ENCODE measurements at regions not wholly inside any gene's neighbourhood (a gene's known extent, or its start where the extent isn't known, plus 50 kb on each side); places are given as distances from the start of the nearest gene placed in this dataset.

DNA sequence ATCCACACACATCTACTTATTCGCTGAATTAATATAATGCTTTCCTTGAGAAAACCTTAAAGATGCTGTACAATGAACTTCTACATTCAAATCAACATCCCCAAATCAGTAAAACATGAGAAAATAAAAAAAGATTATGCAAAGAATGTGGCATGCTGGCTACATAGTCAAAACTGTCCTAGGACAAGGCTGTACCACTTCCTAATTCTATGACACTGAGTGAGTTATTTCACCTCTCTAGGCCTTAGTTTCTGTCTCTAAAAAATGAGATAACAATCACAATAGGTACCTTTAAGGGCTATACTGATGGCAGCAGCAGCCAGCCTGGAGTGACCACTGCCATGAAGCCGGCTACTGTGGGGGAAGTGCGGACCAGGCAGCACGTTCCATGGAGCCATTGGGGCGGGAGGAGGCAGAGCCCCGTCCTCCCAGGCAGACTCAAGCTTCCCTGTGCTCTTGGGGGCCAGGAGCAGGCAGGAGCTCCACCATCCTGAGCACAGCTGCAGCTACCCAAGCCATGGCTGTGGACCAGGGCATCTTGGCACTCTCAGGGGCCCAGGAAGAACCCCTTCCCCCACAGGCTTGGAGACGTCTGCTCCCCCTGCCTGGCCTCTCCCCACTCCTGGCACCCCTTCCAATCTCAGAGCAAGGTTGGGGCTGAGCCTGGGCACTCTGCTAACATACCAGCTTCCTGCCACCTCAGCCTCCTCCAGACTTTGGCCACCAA, 110.2 kb downstream of the ELAPOR2 start:
- no TSS peak for BruUV-seq (replicated peaks)
- ChIA-PET RAD21 (ENCODE audit: low non-redundant PET in 1 of 2, low total read pairs in 2 of 2, uncharacterized antibody in 2 of 2, unreplicated experiment in 2 of 2) (no interaction called here), POLR2A (no interaction called here), CTCF (interaction anchor here (1.8 kb wide), 1 partner anchor 22 kb away, joined by 5 read pairs; no protein-coding TSS in a partner anchor)
- Histone ChIP-seq H3K4me2 (ENCODE audit: low read length) (no peak overlapping the region), H3K9me2 (ENCODE audit: insufficient read depth) (no peaks in the 10 kb centered on the region), H3K36me3 (ENCODE audit: control insufficient read depth in 1 of 2, insufficient read depth in 2 of 2, low read length in 2 of 2) (no peaks in the 10 kb centered on the region), H3K9ac (ENCODE audit: low read length) (no peak overlapping the region), H3K27me3 (ENCODE audit: insufficient read depth, low read length) (no peaks in the 10 kb centered on the region), H3K9me3 (ENCODE audit: control insufficient read depth in 1 of 2, insufficient read depth in 1 of 2, low read depth in 1 of 2, low read length in 2 of 2) (no peaks in the 10 kb centered on the region), H3K27ac (ENCODE audit: low read depth, low read length) (no peak overlapping the region), H2AFZ (ENCODE audit: low read depth, low read length, poor library complexity, severe bottlenecking) (no peak overlapping the region), H3K79me2 (ENCODE audit: insufficient read depth, low read length) (0 out of 2 replicates have a peak, but pooled peaks cover 3% of the 10 kb centered on the region), H3K4me1 (ENCODE audit: control insufficient read depth in 1 of 2, insufficient read depth in 2 of 2, low read length in 2 of 2) (no peaks in the 10 kb centered on the region), H4K20me1 (ENCODE audit: insufficient read depth) (no peaks in the 10 kb centered on the region), H3K4me3 (replicated peaks in 1 of 2; ENCODE audit: low read depth in 1 of 2, low read length in 2 of 2) (no peak overlapping the region)
- DNase-seq (ENCODE audit: low read depth, low spot score) = no peak
- TF ChIP-seq FOSL1 (IDR thresholded peaks at IDR 0.05; ENCODE audit: low read depth) = no peak
- TF ChIP-seq ELF1 (IDR thresholded peaks at IDR 0.05; ENCODE audit: borderline replicate concordance, low read depth) = no peak
- TF ChIP-seq RAD21 (IDR thresholded peaks at IDR 0.05; ENCODE audit: low read depth) = no peak
- TF ChIP-seq EZH2 (IDR thresholded peaks at IDR 0.05) = no peak
- TF ChIP-seq YY1 (IDR thresholded peaks at IDR 0.05; ENCODE audit: extremely low read depth, insufficient replicate concordance, low read depth, low read length) = no peak
- no peak for TF ChIP-seq CBX3 (IDR thresholded peaks at IDR 0.05; ENCODE audit: low read depth)
- TF ChIP-seq JUND (IDR thresholded peaks at IDR 0.05) = no peak
- intact Hi-C loops (cut with micrococcal nuclease) = no loop called here
- no peak for ATAC-seq

GRCh38 chr7:86947929-86948328, 111.5 kb downstream of the ELAPOR2 start:
- no peaks in the 10 kb centered on the region for H3K79me2 ChIP-seq (ENCODE audit: insufficient read depth, low read length)
- DNase-seq (ENCODE audit: low read depth, low spot score) = no peak
- H2AFZ ChIP-seq (ENCODE audit: low read depth, low read length, poor library complexity, severe bottlenecking) = no peak overlapping the region
- CTCF ChIA-PET = no interaction called here
- H3K27ac ChIP-seq (ENCODE audit: low read depth, low read length) = no peak overlapping the region
- POLR2A ChIA-PET = no interaction called here
- H3K4me1 ChIP-seq (ENCODE audit: control insufficient read depth in 1 of 2, insufficient read depth in 2 of 2, low read length in 2 of 2) = no peaks in the 10 kb centered on the region
- no peak overlapping the region for H3K4me3 ChIP-seq (replicated peaks in 1 of 2; ENCODE audit: low read depth in 1 of 2, low read length in 2 of 2)
- H3K36me3 ChIP-seq (ENCODE audit: control insufficient read depth in 1 of 2, insufficient read depth in 2 of 2, low read length in 2 of 2) = no peaks in the 10 kb centered on the region
- BruUV-seq (replicated peaks) = no TSS peak
- no peak for ATAC-seq
- RAD21 ChIA-PET (ENCODE audit: low non-redundant PET in 1 of 2, low total read pairs in 2 of 2, uncharacterized antibody in 2 of 2, unreplicated experiment in 2 of 2) = no interaction called here
- no peaks in the 10 kb centered on the region for H4K20me1 ChIP-seq (ENCODE audit: insufficient read depth)
- H3K4me2 ChIP-seq (ENCODE audit: low read length) = no peak overlapping the region
- no peaks in the 10 kb centered on the region for H3K27me3 ChIP-seq (ENCODE audit: insufficient read depth, low read length)
- TF ChIP-seq FOSL1 (IDR thresholded peaks at IDR 0.05; ENCODE audit: low read depth) = no peak
- no peak for TF ChIP-seq SRF (IDR thresholded peaks at IDR 0.05; ENCODE audit: low read depth)
- TF ChIP-seq ATF3 (IDR thresholded peaks at IDR 0.05) = no peak
- TF ChIP-seq EZH2 (IDR thresholded peaks at IDR 0.05) = no peak
- TF ChIP-seq, protein P1, sequence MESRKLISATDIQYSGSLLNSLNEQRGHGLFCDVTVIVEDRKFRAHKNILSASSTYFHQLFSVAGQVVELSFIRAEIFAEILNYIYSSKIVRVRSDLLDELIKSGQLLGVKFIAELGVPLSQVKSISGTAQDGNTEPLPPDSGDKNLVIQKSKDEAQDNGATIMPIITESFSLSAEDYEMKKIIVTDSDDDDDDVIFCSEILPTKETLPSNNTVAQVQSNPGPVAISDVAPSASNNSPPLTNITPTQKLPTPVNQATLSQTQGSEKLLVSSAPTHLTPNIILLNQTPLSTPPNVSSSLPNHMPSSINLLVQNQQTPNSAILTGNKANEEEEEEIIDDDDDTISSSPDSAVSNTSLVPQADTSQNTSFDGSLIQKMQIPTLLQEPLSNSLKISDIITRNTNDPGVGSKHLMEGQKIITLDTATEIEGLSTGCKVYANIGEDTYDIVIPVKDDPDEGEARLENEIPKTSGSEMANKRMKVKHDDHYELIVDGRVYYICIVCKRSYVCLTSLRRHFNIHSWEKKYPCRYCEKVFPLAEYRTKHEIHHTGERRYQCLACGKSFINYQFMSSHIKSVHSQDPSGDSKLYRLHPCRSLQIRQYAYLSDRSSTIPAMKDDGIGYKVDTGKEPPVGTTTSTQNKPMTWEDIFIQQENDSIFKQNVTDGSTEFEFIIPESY (IDR thresholded peaks at IDR 0.05; ENCODE audit: extremely low read depth, insufficient replicate concordance, low read length) = no peak
- TF ChIP-seq RAD21 (IDR thresholded peaks at IDR 0.05; ENCODE audit: low read depth) = no peak
- no peak for TF ChIP-seq ZFX (IDR thresholded peaks at IDR 0.05)
- TF ChIP-seq, protein P2, sequence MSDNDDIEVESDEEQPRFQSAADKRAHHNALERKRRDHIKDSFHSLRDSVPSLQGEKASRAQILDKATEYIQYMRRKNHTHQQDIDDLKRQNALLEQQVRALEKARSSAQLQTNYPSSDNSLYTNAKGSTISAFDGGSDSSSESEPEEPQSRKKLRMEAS (IDR thresholded peaks at IDR 0.05) = no peak
- TF ChIP-seq JUND (IDR thresholded peaks at IDR 0.05) = no peak
- no peak for TF ChIP-seq EZH2phosphoT487 (IDR thresholded peaks at IDR 0.05; ENCODE audit: borderline replicate concordance)
- no peak for TF ChIP-seq CEBPB (IDR thresholded peaks at IDR 0.05; ENCODE audit: low read depth)
- TF ChIP-seq, protein P3, sequence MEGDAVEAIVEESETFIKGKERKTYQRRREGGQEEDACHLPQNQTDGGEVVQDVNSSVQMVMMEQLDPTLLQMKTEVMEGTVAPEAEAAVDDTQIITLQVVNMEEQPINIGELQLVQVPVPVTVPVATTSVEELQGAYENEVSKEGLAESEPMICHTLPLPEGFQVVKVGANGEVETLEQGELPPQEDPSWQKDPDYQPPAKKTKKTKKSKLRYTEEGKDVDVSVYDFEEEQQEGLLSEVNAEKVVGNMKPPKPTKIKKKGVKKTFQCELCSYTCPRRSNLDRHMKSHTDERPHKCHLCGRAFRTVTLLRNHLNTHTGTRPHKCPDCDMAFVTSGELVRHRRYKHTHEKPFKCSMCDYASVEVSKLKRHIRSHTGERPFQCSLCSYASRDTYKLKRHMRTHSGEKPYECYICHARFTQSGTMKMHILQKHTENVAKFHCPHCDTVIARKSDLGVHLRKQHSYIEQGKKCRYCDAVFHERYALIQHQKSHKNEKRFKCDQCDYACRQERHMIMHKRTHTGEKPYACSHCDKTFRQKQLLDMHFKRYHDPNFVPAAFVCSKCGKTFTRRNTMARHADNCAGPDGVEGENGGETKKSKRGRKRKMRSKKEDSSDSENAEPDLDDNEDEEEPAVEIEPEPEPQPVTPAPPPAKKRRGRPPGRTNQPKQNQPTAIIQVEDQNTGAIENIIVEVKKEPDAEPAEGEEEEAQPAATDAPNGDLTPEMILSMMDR (IDR thresholded peaks at IDR 0.05 in 2 of 3, conservative IDR thresholded peaks at IDR 0.05 in 1 of 3; ENCODE audit: borderline replicate concordance in 1 of 3, insufficient read depth in 1 of 3, low read depth in 2 of 3, low read length in 2 of 3) = no peak
- no peaks in the 10 kb centered on the region for H3K9me2 ChIP-seq (ENCODE audit: insufficient read depth)
- intact Hi-C loops (cut with micrococcal nuclease) = no loop called here
- no peak overlapping the region for H3K9ac ChIP-seq (ENCODE audit: low read length)
- H3K9me3 ChIP-seq (ENCODE audit: control insufficient read depth in 1 of 2, insufficient read depth in 1 of 2, low read depth in 1 of 2, low read length in 2 of 2) = no peaks in the 10 kb centered on the region

All from HCT116 (cell line).